IPS-20b (cell line): ENCODE measurements at regions not wholly inside any gene's neighbourhood (a gene's known extent, or its start where the extent isn't known, plus 50 kb on each side); places are given as distances from the start of the nearest gene placed in this dataset.

ENCODE experiments used
- H3K27ac ChIP-seq: one replicate; pipeline ENCODE4 v1.5.1; 2013; ENCODE audit warnings: low read length
- H3K27me3 ChIP-seq: 2 replicates; pipeline ENCODE4 v1.6.1; 2013; ENCODE audit warnings: mild to moderate bottlenecking, low read length, inconsistent platforms; ENCODE audit not compliant: insufficient read depth
- H3K36me3 ChIP-seq: 2 replicates; pipeline ENCODE4 v1.6.1; 2013; ENCODE audit warnings: low read depth, mild to moderate bottlenecking, inconsistent platforms, low read length, moderate library complexity; ENCODE audit not compliant: insufficient read depth
- H3K4me1 ChIP-seq: 2 replicates; pipeline ENCODE4 v1.6.1; 2013; ENCODE audit warnings: mild to moderate bottlenecking, control low read depth, inconsistent platforms, low read length, moderate library complexity; ENCODE audit not compliant: insufficient read depth
- H3K4me3 ChIP-seq: 2 replicates; pipeline ENCODE4 v1.5.1; 2013; ENCODE audit warnings: mild to moderate bottlenecking, low read length, inconsistent platforms
- H3K9ac ChIP-seq: 2 replicates; pipeline ENCODE4 v1.6.1; 2013; ENCODE audit warnings: low read depth, mild to moderate bottlenecking, inconsistent platforms, low read length, moderate library complexity
- H3K9me3 ChIP-seq: 2 replicates; pipeline ENCODE4 v1.6.1; 2013; ENCODE audit warnings: mild to moderate bottlenecking, low read depth, low read length, inconsistent platforms; ENCODE audit not compliant: insufficient read depth

DNA sequence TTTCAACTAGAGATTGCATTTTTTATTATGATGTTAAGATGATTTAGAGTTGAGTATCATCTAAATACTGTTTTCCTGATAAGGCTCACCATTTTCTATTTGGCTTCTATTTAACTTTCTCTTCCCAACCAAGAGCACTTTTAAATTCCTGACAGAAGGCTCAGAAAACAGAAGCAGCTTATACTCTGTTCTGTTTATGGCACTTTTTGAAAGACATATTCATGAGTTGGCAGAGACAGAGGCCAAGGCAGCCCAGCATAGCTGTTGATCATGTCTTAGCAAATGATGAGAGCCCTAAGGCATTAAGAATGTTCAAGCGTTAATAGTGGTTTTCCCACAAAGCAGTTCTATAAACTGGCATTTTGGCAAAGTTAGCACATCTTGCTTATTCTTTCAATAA lies 330.3 kb downstream of the TRAM1L1 start:
- H3K9ac ChIP-seq, result no peak overlapping the region

GRCh38 chr4:116752027-116752426 lies 333.3 kb downstream of the TRAM1L1 start:
- Histone ChIP-seq H3K4me3 (no peak overlapping the region), H3K9ac (no peak overlapping the region), H3K27me3 (no peaks in the 10 kb centered on the region)

More for the DNA sequence above, 330.3 kb downstream of the TRAM1L1 start:
- Histone ChIP-seq H3K9me3 (no peaks in the 10 kb centered on the region), H3K27ac (no peak overlapping the region), H3K4me3 (no peak overlapping the region), H3K27me3 (no peaks in the 10 kb centered on the region), H3K4me1 (no peaks in the 10 kb centered on the region), H3K36me3 (no peaks in the 10 kb centered on the region)

DNA sequence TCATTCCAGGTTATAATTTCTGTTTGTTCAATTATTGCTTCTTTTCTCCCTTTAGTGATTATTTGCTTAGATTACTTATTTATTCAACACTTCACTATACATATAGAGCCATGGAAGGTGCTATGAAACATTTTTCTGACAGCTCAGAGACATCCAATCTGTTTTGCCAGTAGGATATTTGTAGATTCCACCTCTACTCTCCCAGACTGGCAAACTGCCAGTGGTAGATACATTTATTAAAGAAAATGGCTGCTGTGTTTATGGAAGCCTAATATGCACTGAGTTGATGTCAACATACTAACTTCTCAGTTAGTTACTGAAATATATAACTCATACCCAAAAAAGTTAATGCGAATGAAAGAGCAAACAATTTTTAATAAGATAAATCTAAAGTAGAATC lies 348.6 kb downstream of the TRAM1L1 start:
- H3K9me3 ChIP-seq, result no peaks in the 10 kb centered on the region
- H3K27ac ChIP-seq, result no peak overlapping the region
- H3K4me3 ChIP-seq, result no peak overlapping the region
- no peaks in the 10 kb centered on the region for H3K27me3 ChIP-seq
- no peaks in the 10 kb centered on the region for H3K36me3 ChIP-seq
- no peaks in the 10 kb centered on the region for H3K4me1 ChIP-seq
- no peak overlapping the region for H3K9ac ChIP-seq

More at GRCh38 chr4:116752027-116752426, 333.3 kb downstream of the TRAM1L1 start:
- no peaks in the 10 kb centered on the region for H3K36me3 ChIP-seq
- no peaks in the 10 kb centered on the region for H3K9me3 ChIP-seq
- H3K27ac ChIP-seq, result no peak overlapping the region
- H3K4me1 ChIP-seq, result no peaks in the 10 kb centered on the region

DNA sequence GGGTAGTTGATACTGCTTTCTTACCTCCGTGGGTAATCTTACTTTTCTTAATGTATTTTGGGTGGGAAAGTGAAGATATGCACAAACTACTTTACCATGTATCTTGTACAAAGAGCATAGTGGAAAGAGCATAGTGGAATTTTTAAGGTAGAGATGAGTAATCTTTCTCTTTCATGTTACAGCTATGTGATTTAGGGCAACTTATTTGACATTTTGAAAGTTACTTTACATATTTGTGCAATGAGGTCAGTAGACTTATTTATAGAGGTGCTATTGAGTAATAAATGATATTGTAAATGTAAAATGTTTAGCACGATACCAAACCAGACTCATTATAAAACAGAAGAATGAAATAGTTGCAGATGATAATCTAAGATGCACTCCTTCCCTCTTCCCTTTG lies 351.2 kb downstream of the TRAM1L1 start:
- no peaks in the 10 kb centered on the region for H3K9me3 ChIP-seq

DNA sequence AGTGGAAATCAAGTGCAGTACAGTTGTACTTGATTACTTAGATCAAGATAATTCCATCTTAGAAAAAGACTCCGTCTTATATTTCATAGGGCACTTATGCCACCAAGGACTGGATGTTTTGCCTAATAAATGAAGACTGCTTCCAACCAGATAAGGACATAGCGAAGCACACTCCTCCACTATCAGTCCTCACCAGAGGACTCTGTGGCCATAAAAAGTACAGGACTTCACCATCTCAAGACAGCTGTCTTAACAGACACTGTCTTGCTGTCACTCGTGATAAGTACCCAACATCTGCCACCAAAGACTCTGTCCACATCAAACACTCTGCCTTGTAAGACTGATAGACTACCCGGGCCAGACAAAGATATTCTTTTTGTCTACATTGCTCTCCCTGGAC lies 352.0 kb downstream of the TRAM1L1 start:
- Histone ChIP-seq H3K4me3 (no peak overlapping the region), H3K4me1 (no peaks in the 10 kb centered on the region), H3K9ac (no peak overlapping the region), H3K9me3 (no peaks in the 10 kb centered on the region), H3K36me3 (no peaks in the 10 kb centered on the region), H3K27me3 (no peaks in the 10 kb centered on the region), H3K27ac (no peak overlapping the region)

More for the DNA sequence above, 351.2 kb downstream of the TRAM1L1 start:
- no peaks in the 10 kb centered on the region for H3K36me3 ChIP-seq
- H3K9ac ChIP-seq, result no peak overlapping the region
- no peak overlapping the region for H3K4me3 ChIP-seq
- no peak overlapping the region for H3K27ac ChIP-seq
- H3K4me1 ChIP-seq, result no peaks in the 10 kb centered on the region
- H3K27me3 ChIP-seq, result no peaks in the 10 kb centered on the region

GRCh38 chr4:116726523-116726922 lies 358.9 kb downstream of the TRAM1L1 start:
- Histone ChIP-seq H3K4me1 (no peaks in the 10 kb centered on the region), H3K36me3 (no peaks in the 10 kb centered on the region), H3K9ac (no peak overlapping the region), H3K27ac (no peak overlapping the region), H3K27me3 (no peaks in the 10 kb centered on the region), H3K9me3 (no peaks in the 10 kb centered on the region), H3K4me3 (no peak overlapping the region)

DNA sequence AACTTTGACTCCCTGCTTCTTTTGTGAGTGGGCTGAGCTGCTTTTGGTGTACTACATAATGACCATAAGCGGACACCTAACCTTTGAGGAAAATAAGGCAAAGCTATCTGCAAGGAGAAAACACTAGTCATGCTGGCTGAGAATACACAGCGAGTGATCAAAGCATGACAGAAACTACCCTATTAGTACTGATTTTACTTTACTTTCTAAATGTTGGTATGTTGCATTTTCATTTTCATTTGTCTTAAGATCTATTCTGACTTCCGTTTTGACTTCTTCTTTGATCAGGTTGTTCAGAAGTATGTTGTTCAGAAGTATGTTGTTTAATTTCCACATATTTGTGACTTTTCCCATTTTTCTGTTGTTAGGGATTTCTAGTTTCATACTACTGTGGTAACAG lies 361.1 kb downstream of the TRAM1L1 start:
- Histone ChIP-seq H3K9me3 (no peaks in the 10 kb centered on the region), H3K27ac (no peak overlapping the region), H3K27me3 (no peaks in the 10 kb centered on the region), H3K36me3 (no peaks in the 10 kb centered on the region), H3K4me3 (no peak overlapping the region), H3K9ac (no peak overlapping the region), H3K4me1 (no peaks in the 10 kb centered on the region)

- Histone ChIP-seq H3K9ac (no peak overlapping the region), H3K27ac (no peak overlapping the region), H3K27me3 (no peaks in the 10 kb centered on the region), H3K4me1 (no peaks in the 10 kb centered on the region), H3K9me3 (no peaks in the 10 kb centered on the region), H3K4me3 (no peak overlapping the region), H3K36me3 (no peaks in the 10 kb centered on the region)
These were observed 379.9 kb downstream of the TRAM1L1 start for GRCh38 chr4:116705466-116705865.

- Histone ChIP-seq H3K4me1 (no peaks in the 10 kb centered on the region), H3K27me3 (no peaks in the 10 kb centered on the region), H3K36me3 (no peaks in the 10 kb centered on the region), H3K27ac (no peak overlapping the region), H3K9me3 (no peaks in the 10 kb centered on the region), H3K9ac (no peak overlapping the region), H3K4me3 (no peak overlapping the region)
These were observed 382.4 kb downstream of the TRAM1L1 start for GRCh38 chr4:116702949-116703348.

DNA sequence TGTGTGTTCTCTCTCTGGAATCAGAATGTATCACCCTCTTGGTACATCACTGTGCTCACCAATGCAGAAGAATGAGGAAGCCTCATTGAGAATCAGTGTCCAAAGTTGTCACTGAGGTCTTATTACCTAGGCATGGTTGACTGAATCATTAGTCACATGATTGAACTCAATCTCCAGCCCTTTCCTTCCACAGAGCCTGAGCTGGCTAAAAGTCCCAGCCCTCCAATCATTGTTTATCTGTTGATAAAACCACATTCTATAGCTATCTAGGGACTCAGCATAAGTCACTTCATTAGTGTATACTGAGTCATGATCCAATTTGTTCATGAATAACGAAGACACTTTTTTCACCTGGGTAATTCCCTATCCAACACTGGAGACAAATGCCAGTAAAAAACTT lies 396.8 kb downstream of the TRAM1L1 start:
- no peaks in the 10 kb centered on the region for H3K36me3 ChIP-seq
- no peaks in the 10 kb centered on the region for H3K4me1 ChIP-seq
- no peak overlapping the region for H3K4me3 ChIP-seq
- no peaks in the 10 kb centered on the region for H3K9me3 ChIP-seq
- H3K27ac ChIP-seq, result no peak overlapping the region
- no peaks in the 10 kb centered on the region for H3K27me3 ChIP-seq
- no peak overlapping the region for H3K9ac ChIP-seq

DNA sequence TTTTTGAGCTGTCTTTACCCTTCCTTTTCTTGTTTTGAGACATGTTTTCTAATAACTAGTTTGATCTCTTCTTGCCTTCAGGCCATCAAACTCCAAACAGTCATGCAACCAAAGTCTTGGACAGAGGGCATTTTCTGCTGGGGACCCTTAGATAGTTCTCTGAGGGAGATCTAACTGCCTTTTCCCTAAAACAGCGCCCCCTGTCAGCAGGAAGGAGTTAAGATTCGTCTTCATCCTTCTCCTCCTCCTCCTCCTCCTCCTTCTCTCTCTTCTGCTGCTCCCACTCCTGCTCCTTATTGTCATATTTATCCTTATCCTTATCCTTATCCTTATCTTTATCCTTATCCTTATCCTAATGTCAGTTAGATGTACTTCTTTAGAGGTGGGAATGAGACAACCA lies 417.2 kb downstream of the TRAM1L1 start:
- no peaks in the 10 kb centered on the region; the same call in none of the 2 replicates for H3K9me3 ChIP-seq
- H3K36me3 ChIP-seq, result no peaks in the 10 kb centered on the region
- no peaks in the 10 kb centered on the region for H3K27me3 ChIP-seq
- no peak overlapping the region for H3K4me3 ChIP-seq
- no peak overlapping the region for H3K27ac ChIP-seq
- H3K4me1 ChIP-seq, result no peaks in the 10 kb centered on the region
- no peak overlapping the region for H3K9ac ChIP-seq

DNA sequence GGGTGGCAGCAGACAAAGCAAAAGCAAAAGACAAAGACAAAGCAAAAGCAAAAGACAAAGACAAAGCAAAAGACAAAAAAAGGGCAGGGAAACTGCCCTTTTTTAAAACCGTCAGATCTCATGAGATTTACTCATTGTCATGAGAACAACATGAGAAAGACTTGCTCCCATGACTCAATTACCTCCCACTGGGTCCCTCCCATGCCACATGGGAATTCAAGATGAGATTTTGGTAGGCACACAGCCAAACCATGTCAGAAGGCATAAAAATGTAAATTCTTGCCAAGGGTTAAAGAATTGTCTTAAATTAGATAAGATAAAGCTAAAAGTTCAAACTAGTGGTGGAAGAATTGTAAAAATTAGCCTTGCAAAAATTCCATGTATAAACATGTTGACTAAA lies 419.7 kb downstream of the TRAM1L1 start:
- Histone ChIP-seq H3K27ac (no peak overlapping the region), H3K4me1 (no peaks in the 10 kb centered on the region), H3K9me3 (no peaks in the 10 kb centered on the region; the same call in 1 of the 2 replicates), H3K27me3 (no peaks in the 10 kb centered on the region), H3K9ac (no peak overlapping the region), H3K36me3 (no peaks in the 10 kb centered on the region), H3K4me3 (no peak overlapping the region)

GRCh38 chr4:116664198-116664597 lies 421.2 kb downstream of the TRAM1L1 start:
- Histone ChIP-seq H3K4me1 (no peaks in the 10 kb centered on the region), H3K36me3 (no peaks in the 10 kb centered on the region), H3K27me3 (no peaks in the 10 kb centered on the region), H3K4me3 (no peak overlapping the region), H3K9me3 (peaks cover 6% of the 10 kb centered on the region; the same call in 1 of the 2 replicates), H3K27ac (no peak overlapping the region), H3K9ac (no peak overlapping the region)
